Panc1 (cell line): ENCODE measurements at regions not wholly inside any gene's neighbourhood (a gene's known extent, or its start where the extent isn't known, plus 50 kb on each side); places are given as distances from the start of the nearest gene placed in this dataset.

Experiments
- CTCF ChIP-seq: fragments of 450-650 bp; IDR thresholded peaks from 2 replicates; pipeline ENCODE4 v1.5.1; 2017; ENCODE audit warnings: mild to moderate bottlenecking
- POLR2AphosphoS5 ChIP-seq: IDR thresholded peaks from 2 replicates; pipeline ENCODE4 v1.6.1; 2012; ENCODE audit warnings: mild to moderate bottlenecking, low read depth, low read length, moderate library complexity
- SIN3A ChIP-seq: IDR thresholded peaks from 2 replicates; pipeline ENCODE4 v1.6.1; 2012; ENCODE audit warnings: low read depth, mild to moderate bottlenecking, low read length, moderate library complexity, borderline replicate concordance; ENCODE audit not compliant: insufficient read depth
- TCF7L2 ChIP-seq: IDR thresholded peaks from 2 replicates; pipeline ENCODE4 v1.6.1; 2011; ENCODE audit warnings: mild to moderate bottlenecking, low read depth, low read length, inconsistent platforms
- TF ChIP-seq, protein P1 (sequence below), 2 experiments: IDR thresholded peaks; 2 replicates each; pipeline ENCODE4 v1.6.1; 2011 to 2012; ENCODE audit warnings: low read depth in 2 of 2, control low read depth in 1 of 2, low read length in 1 of 2, mild to moderate bottlenecking in 1 of 2, moderate library complexity in 1 of 2; ENCODE audit not compliant: insufficient read depth in 1 of 2

DNA sequence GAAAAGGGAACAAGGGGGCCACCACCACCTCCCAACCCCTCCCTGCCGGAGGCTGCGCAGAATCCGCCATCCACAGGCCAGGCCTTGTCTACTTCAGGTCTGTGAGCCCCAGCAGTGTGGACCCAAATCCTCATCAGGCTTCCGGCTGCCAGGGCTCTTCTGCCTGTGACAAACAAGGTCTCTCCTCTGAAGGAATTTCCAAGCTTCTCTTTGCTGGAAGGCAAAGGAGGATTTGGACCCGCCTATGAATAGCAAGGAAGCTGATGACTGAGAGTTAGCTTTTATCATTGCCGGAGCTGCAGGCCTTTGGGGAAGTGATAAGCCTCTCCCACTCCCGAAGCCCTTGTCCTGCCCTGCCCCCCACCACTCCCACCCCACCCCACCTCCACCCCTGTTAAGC lies 93.7 kb upstream of the SH3BP4 start:
- TF ChIP-seq CTCF (no peak), POLR2AphosphoS5 (no peak), SIN3A (no peak), TCF7L2 (no peak)
- TF ChIP-seq, protein P1, sequence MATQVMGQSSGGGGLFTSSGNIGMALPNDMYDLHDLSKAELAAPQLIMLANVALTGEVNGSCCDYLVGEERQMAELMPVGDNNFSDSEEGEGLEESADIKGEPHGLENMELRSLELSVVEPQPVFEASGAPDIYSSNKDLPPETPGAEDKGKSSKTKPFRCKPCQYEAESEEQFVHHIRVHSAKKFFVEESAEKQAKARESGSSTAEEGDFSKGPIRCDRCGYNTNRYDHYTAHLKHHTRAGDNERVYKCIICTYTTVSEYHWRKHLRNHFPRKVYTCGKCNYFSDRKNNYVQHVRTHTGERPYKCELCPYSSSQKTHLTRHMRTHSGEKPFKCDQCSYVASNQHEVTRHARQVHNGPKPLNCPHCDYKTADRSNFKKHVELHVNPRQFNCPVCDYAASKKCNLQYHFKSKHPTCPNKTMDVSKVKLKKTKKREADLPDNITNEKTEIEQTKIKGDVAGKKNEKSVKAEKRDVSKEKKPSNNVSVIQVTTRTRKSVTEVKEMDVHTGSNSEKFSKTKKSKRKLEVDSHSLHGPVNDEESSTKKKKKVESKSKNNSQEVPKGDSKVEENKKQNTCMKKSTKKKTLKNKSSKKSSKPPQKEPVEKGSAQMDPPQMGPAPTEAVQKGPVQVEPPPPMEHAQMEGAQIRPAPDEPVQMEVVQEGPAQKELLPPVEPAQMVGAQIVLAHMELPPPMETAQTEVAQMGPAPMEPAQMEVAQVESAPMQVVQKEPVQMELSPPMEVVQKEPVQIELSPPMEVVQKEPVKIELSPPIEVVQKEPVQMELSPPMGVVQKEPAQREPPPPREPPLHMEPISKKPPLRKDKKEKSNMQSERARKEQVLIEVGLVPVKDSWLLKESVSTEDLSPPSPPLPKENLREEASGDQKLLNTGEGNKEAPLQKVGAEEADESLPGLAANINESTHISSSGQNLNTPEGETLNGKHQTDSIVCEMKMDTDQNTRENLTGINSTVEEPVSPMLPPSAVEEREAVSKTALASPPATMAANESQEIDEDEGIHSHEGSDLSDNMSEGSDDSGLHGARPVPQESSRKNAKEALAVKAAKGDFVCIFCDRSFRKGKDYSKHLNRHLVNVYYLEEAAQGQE (IDR thresholded peaks at IDR 0.05; ENCODE audit: insufficient read depth in 1 of 2, low read depth in 2 of 2, low read length in 1 of 2) = no peak
